ENCODE measurements at regions not wholly inside any gene's neighbourhood (a gene's known extent, or its start where the extent isn't known, plus 50 kb on each side); places are given as distances from the start of the nearest gene placed in this dataset.
"Not testable (repeated sequence)": the region's sequence is repeated elsewhere in the genome, so short reads cannot be mapped to it uniquely, and the experiment has no call there.

GRCh38 chr3:177405191-177405672, 207.9 kb upstream of the TBL1XR1 start:
- in situ Hi-C loops (cut with HindIII; ENCODE audit: low pct_unique_long_range_greater_than_20kb, low sequenced_read_pairs): no loop called here
- no peak for DNase-seq (ENCODE audit: low read depth)

- in situ Hi-C loops (cut with HindIII; ENCODE audit: low pct_unique_long_range_greater_than_20kb, low sequenced_read_pairs): no loop called here
- DNase-seq (ENCODE audit: low read depth): no peak
Measured at GRCh38 chr3:177410730-177411129, 213.4 kb upstream of the TBL1XR1 start.

- no peak for DNase-seq (ENCODE audit: low read depth)
- in situ Hi-C loops (cut with HindIII; ENCODE audit: low pct_unique_long_range_greater_than_20kb, low sequenced_read_pairs): no loop called here
Measured at GRCh38 chr3:177411201-177411600, 213.9 kb upstream of the TBL1XR1 start.

- DNase-seq (ENCODE audit: low read depth); in situ Hi-C loops (cut with HindIII; ENCODE audit: low pct_unique_long_range_greater_than_20kb, low sequenced_read_pairs): not testable (repeated sequence)
Measured at GRCh38 chr3:177412677-177413170, 215.4 kb upstream of the TBL1XR1 start.

GRCh38 chr3:177414093-177414492, 216.8 kb upstream of the TBL1XR1 start:
- in situ Hi-C loops (cut with HindIII; ENCODE audit: low pct_unique_long_range_greater_than_20kb, low sequenced_read_pairs): no loop called here
- DNase-seq (ENCODE audit: low read depth): no peak

GRCh38 chr3:177418787-177419186, 221.5 kb upstream of the TBL1XR1 start:
- in situ Hi-C loops (cut with HindIII; ENCODE audit: low pct_unique_long_range_greater_than_20kb, low sequenced_read_pairs): no loop called here

GRCh38 chr3:177419904-177420601, 222.8 kb upstream of the TBL1XR1 start:
- no peak for DNase-seq (ENCODE audit: low read depth)

More at GRCh38 chr3:177418787-177419186, 221.5 kb upstream of the TBL1XR1 start:
- no peak for DNase-seq (ENCODE audit: low read depth)

GRCh38 chr3:177420651-177421480, 223.6 kb upstream of the TBL1XR1 start:
- peak; percentile 77 for DNase-seq (ENCODE audit: low read depth)
- in situ Hi-C loops (cut with HindIII; ENCODE audit: low pct_unique_long_range_greater_than_20kb, low sequenced_read_pairs): no loop called here

More at GRCh38 chr3:177419904-177420601, 222.8 kb upstream of the TBL1XR1 start:
- in situ Hi-C loops (cut with HindIII; ENCODE audit: low pct_unique_long_range_greater_than_20kb, low sequenced_read_pairs): no loop called here

- in situ Hi-C loops (cut with HindIII; ENCODE audit: low pct_unique_long_range_greater_than_20kb, low sequenced_read_pairs): no loop called here
- DNase-seq (ENCODE audit: low read depth): no peak
Measured at GRCh38 chr3:177421481-177421785, 224.2 kb upstream of the TBL1XR1 start.

GRCh38 chr3:177424521-177424920, 227.2 kb upstream of the TBL1XR1 start:
- in situ Hi-C loops (cut with HindIII; ENCODE audit: low pct_unique_long_range_greater_than_20kb, low sequenced_read_pairs): no loop called here
- DNase-seq (ENCODE audit: low read depth): no peak

- in situ Hi-C loops (cut with HindIII; ENCODE audit: low pct_unique_long_range_greater_than_20kb, low sequenced_read_pairs): no loop called here
- DNase-seq (ENCODE audit: low read depth): no peak
Measured at GRCh38 chr3:177425042-177425441, 227.8 kb upstream of the TBL1XR1 start.

- in situ Hi-C loops (cut with HindIII; ENCODE audit: low pct_unique_long_range_greater_than_20kb, low sequenced_read_pairs): no loop called here
- DNase-seq (ENCODE audit: low read depth): no peak
Measured at GRCh38 chr3:177426106-177426877, 229.0 kb upstream of the TBL1XR1 start.

- in situ Hi-C loops (cut with HindIII; ENCODE audit: low pct_unique_long_range_greater_than_20kb, low sequenced_read_pairs): no loop called here
- no peak for DNase-seq (ENCODE audit: low read depth)
Measured at GRCh38 chr3:177426878-177427495, 229.7 kb upstream of the TBL1XR1 start.

- DNase-seq (ENCODE audit: low read depth): no peak
Measured at GRCh38 chr3:177427540-177427939, 230.3 kb upstream of the TBL1XR1 start.

GRCh38 chr3:177429079-177429478, 231.8 kb upstream of the TBL1XR1 start:
- in situ Hi-C loops (cut with HindIII; ENCODE audit: low pct_unique_long_range_greater_than_20kb, low sequenced_read_pairs): no loop called here
- no peak for DNase-seq (ENCODE audit: low read depth)

More at GRCh38 chr3:177427540-177427939, 230.3 kb upstream of the TBL1XR1 start:
- in situ Hi-C loops (cut with HindIII; ENCODE audit: low pct_unique_long_range_greater_than_20kb, low sequenced_read_pairs): no loop called here

- DNase-seq (ENCODE audit: low read depth): no peak
- in situ Hi-C loops (cut with HindIII; ENCODE audit: low pct_unique_long_range_greater_than_20kb, low sequenced_read_pairs): no loop called here
Measured at GRCh38 chr3:177429771-177430170, 232.5 kb upstream of the TBL1XR1 start.

GRCh38 chr3:177430653-177431052, 233.4 kb upstream of the TBL1XR1 start:
- in situ Hi-C loops (cut with HindIII; ENCODE audit: low pct_unique_long_range_greater_than_20kb, low sequenced_read_pairs): no loop called here
- no peak for DNase-seq (ENCODE audit: low read depth)

- in situ Hi-C loops (cut with HindIII; ENCODE audit: low pct_unique_long_range_greater_than_20kb, low sequenced_read_pairs): no loop called here
- DNase-seq (ENCODE audit: low read depth): no peak
Measured at GRCh38 chr3:177431525-177432176, 234.4 kb upstream of the TBL1XR1 start.

Data from Caki2 (cell line).